ENCODE measurements at regions not wholly inside any gene's neighbourhood (a gene's known extent, or its start where the extent isn't known, plus 50 kb on each side); places are given as distances from the start of the nearest gene placed in this dataset.

DNA sequence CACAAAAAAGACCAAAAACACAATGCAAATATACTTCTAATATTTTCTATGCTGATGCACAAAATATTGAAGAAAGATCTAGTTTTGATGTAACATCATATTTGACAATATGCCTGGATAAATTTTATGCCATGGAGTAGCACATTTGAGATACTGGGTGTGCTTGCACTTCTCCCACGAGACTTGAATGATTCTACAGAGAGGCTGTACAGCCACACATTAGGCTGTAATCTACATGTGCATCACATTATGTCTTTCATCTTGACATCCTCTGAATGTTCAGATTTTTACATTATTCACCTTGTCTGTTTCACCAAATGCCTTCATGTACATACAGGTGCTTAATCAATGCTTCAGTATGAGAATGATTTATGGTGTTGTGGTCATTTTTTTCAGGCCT is 756.4 kb upstream of the CDH7 start:
- TF ChIP-seq, protein P1, sequence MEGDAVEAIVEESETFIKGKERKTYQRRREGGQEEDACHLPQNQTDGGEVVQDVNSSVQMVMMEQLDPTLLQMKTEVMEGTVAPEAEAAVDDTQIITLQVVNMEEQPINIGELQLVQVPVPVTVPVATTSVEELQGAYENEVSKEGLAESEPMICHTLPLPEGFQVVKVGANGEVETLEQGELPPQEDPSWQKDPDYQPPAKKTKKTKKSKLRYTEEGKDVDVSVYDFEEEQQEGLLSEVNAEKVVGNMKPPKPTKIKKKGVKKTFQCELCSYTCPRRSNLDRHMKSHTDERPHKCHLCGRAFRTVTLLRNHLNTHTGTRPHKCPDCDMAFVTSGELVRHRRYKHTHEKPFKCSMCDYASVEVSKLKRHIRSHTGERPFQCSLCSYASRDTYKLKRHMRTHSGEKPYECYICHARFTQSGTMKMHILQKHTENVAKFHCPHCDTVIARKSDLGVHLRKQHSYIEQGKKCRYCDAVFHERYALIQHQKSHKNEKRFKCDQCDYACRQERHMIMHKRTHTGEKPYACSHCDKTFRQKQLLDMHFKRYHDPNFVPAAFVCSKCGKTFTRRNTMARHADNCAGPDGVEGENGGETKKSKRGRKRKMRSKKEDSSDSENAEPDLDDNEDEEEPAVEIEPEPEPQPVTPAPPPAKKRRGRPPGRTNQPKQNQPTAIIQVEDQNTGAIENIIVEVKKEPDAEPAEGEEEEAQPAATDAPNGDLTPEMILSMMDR (conservative IDR thresholded peaks at IDR 0.05; ENCODE audit: low read length), result no peak
- TF ChIP-seq EZH2phosphoT487 (IDR thresholded peaks at IDR 0.05; ENCODE audit: borderline replicate concordance, low read depth, low read length), result no peak
